ENCODE measurements at regions not wholly inside any gene's neighbourhood (a gene's known extent, or its start where the extent isn't known, plus 50 kb on each side); places are given as distances from the start of the nearest gene placed in this dataset.

DNA sequence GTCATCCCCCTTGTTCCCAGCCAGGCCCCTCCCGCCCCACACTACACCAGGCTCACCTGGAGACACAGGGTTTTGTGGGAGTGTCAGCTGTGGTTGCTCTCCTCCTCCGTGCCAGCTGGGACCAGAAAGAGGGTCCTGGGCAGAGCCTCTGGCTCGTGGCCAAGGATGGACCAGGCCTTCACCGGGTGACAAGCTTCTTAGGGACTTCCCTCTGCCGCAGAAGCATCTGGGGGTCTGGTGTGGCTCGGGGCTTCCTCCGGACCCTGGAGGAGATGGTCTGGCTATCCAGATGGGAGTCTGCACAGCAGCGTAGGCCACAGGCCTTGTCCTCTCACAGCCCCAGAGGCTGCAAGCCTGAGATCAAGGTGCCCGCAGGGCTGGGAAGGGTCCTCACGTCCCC, 63.8 kb upstream of the CFAP46 start:
- TF ChIP-seq, protein P1, sequence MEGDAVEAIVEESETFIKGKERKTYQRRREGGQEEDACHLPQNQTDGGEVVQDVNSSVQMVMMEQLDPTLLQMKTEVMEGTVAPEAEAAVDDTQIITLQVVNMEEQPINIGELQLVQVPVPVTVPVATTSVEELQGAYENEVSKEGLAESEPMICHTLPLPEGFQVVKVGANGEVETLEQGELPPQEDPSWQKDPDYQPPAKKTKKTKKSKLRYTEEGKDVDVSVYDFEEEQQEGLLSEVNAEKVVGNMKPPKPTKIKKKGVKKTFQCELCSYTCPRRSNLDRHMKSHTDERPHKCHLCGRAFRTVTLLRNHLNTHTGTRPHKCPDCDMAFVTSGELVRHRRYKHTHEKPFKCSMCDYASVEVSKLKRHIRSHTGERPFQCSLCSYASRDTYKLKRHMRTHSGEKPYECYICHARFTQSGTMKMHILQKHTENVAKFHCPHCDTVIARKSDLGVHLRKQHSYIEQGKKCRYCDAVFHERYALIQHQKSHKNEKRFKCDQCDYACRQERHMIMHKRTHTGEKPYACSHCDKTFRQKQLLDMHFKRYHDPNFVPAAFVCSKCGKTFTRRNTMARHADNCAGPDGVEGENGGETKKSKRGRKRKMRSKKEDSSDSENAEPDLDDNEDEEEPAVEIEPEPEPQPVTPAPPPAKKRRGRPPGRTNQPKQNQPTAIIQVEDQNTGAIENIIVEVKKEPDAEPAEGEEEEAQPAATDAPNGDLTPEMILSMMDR (conservative IDR thresholded peaks at IDR 0.05; ENCODE audit: low read depth, low read length), result no peak
- no peak overlapping the region for H3K4me3 ChIP-seq (ENCODE audit: low read depth, low read length)
- DNase-seq (ENCODE audit: low read depth), result no peak

DNA sequence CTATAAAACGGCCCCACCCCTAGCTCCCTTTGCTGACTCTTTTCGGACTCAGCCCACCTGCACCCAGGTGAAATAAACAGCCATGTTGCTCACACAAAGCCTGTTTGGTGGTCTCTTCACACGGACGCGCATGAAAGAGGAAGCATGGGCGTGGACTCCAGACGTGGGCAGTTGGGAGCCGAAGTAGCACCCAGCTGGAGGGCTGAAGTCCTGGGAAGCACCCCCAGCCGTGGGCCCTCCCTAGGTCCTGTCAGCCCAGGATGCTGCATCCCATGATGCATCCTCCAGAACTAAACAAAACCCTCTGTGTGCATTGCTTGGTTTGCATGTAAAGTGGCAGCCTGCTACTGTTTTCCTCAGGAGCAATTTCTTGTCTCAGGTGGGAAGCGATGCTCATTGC, 62.1 kb upstream of the CFAP46 start:
- no peak overlapping the region for H3K4me3 ChIP-seq (ENCODE audit: low read depth, low read length)
- no peak for DNase-seq (ENCODE audit: low read depth)
- TF ChIP-seq, protein P1 (conservative IDR thresholded peaks at IDR 0.05; ENCODE audit: low read depth, low read length), result no peak

DNA sequence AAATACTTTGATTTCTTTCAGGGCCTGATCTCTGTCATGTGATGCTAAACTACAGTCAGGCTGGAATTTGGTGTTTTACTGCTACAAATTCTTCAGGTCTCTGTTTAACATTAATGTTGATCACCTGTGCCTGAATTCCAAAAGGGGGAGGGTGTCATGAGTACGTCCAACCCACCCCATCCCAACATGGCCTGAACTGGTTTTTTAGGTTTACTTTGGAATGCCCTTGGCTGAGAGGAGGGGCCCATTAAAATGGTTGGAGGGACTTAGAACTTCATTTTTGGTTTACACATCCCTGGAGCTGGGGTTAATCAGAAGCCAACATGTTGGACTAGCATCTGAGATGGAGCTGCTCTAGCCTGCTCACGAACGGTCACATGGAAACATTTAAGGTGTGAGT, 60.8 kb upstream of the CFAP46 start:
- no peak for DNase-seq (ENCODE audit: low read depth)
- no peak overlapping the region for H3K4me3 ChIP-seq (ENCODE audit: low read depth, low read length)
- TF ChIP-seq, protein P1 (conservative IDR thresholded peaks at IDR 0.05; ENCODE audit: low read depth, low read length), result no peak

DNA sequence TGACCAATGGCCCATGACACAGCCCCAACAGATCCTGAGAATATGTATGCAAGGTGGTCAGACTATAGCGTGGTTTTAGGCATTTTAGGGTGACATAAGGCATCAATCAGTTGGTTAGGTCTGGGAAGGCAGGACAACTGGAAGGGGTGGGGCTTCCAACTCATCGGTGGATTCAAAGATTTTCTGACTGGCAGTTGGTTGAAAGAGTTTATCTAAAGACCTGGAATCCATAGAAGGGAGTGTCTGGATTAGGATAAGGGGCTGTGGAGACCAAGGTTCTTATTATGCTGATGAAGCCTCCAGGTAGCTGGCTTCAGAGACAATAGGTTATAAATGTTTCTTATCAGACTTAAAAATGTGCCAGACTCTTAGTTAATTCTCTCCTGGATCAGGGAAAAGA, 60.3 kb upstream of the CFAP46 start:
- no peak for DNase-seq (ENCODE audit: low read depth)
- H3K4me3 ChIP-seq (ENCODE audit: low read depth, low read length), result no peak overlapping the region
- TF ChIP-seq, protein P1 (conservative IDR thresholded peaks at IDR 0.05; ENCODE audit: low read depth, low read length), result no peak

DNA sequence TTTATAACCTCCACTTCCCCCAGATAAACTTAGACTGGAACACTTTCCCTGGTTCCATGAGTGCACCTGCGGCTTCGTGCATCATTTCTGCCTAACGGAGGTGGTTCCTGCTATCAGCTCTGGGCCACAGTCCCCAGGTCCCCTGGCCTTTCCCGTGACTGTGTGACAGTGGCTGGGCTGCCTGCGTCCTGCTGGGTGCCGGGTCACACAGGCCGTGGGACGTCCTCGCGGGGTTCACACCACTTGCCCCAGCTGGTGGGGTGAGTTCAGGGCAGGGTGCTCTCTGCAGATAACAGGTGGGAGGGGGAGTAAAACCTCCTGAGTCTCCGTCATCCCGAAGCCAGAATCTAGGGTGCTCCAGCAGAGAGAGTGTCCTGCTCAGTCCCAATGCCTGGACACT, 58.7 kb upstream of the CFAP46 start:
- no peak for DNase-seq (ENCODE audit: low read depth)
- TF ChIP-seq, protein P1 (conservative IDR thresholded peaks at IDR 0.05; ENCODE audit: low read depth, low read length), result no peak
- no peak overlapping the region for H3K4me3 ChIP-seq (ENCODE audit: low read depth, low read length)

DNA sequence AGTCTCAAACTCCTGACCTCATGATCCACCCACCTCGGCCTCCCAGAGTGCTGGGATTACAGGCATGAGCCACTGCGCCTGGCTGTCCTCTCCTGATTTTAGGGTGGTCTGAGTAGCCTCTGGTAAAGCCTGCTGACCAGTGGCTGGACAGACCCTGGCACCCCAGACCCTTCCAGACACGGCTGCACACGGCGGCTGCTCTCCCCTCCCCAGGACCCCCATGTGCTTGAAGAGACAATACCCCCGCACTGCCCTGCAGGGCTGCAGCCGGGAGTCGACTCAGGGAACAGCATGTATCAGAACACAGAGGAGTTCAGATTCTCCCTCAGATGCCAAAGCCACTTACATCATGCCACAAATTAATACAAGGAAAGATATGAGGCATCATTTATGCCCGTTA, 58.3 kb upstream of the CFAP46 start:
- no peak overlapping the region for H3K4me3 ChIP-seq (ENCODE audit: low read depth, low read length)

More for the DNA sequence above, 58.3 kb upstream of the CFAP46 start:
- no peak for DNase-seq (ENCODE audit: low read depth)
- TF ChIP-seq, protein P1 (conservative IDR thresholded peaks at IDR 0.05; ENCODE audit: low read depth, low read length), result no peak
